ENCODE measurements at regions not wholly inside any gene's neighbourhood (a gene's known extent, or its start where the extent isn't known, plus 50 kb on each side); places are given as distances from the start of the nearest gene placed in this dataset.
"Not testable (repeated sequence)": the region's sequence is repeated elsewhere in the genome, so short reads cannot be mapped to it uniquely, and the experiment has no call there.

GRCh38 chr12:9440428-9440827 is 167.3 kb downstream of the KLRB1 start:
- DNase-seq (ENCODE audit: extremely low spot score); H3K36me3 ChIP-seq (ENCODE audit: insufficient read depth); H3K27ac ChIP-seq (ENCODE audit: low read depth); H3K4me3 ChIP-seq (ENCODE audit: low read depth, low read length); H3K4me1 ChIP-seq (ENCODE audit: insufficient read depth): not testable (repeated sequence)
- WGBS: 97% methylated on average over 5 of the region's 5 CpGs

- not testable (repeated sequence) for H3K27ac ChIP-seq (ENCODE audit: low read depth); H3K4me1 ChIP-seq (ENCODE audit: insufficient read depth); H3K4me3 ChIP-seq (ENCODE audit: low read depth, low read length); DNase-seq (ENCODE audit: extremely low spot score); H3K36me3 ChIP-seq (ENCODE audit: insufficient read depth)
- WGBS: 92% methylated on average over 6 of the region's 15 CpGs
Observed at GRCh38 chr12:9435682-9436081, 172.0 kb downstream of the KLRB1 start.

- H3K27ac ChIP-seq (ENCODE audit: low read depth); DNase-seq (ENCODE audit: extremely low spot score); H3K4me3 ChIP-seq (ENCODE audit: low read depth, low read length); H3K4me1 ChIP-seq (ENCODE audit: insufficient read depth); H3K36me3 ChIP-seq (ENCODE audit: insufficient read depth): not testable (repeated sequence)
- WGBS: 94% methylated on average over 18 of the region's 19 CpGs
Observed at GRCh38 chr12:9430385-9430784, 177.3 kb downstream of the KLRB1 start.

GRCh38 chr12:9428856-9429255 is 178.9 kb downstream of the KLRB1 start:
- not testable (repeated sequence) for DNase-seq (ENCODE audit: extremely low spot score); H3K27ac ChIP-seq (ENCODE audit: low read depth)
- 95% methylated on average over 11 of the region's 13 CpGs for WGBS

GRCh38 chr12:9425429-9425828 is 182.3 kb downstream of the KLRB1 start:
- not testable (repeated sequence) for DNase-seq (ENCODE audit: extremely low spot score); H3K27ac ChIP-seq (ENCODE audit: low read depth); H3K4me1 ChIP-seq (ENCODE audit: insufficient read depth); H3K36me3 ChIP-seq (ENCODE audit: insufficient read depth); H3K4me3 ChIP-seq (ENCODE audit: low read depth, low read length)
- 93% methylated on average over 10 of the region's 13 CpGs for WGBS

More at GRCh38 chr12:9428856-9429255, 178.9 kb downstream of the KLRB1 start:
- not testable (repeated sequence) for H3K36me3 ChIP-seq (ENCODE audit: insufficient read depth); H3K4me1 ChIP-seq (ENCODE audit: insufficient read depth); H3K4me3 ChIP-seq (ENCODE audit: low read depth, low read length)

- H3K27ac ChIP-seq (ENCODE audit: low read depth); H3K4me3 ChIP-seq (ENCODE audit: low read depth, low read length); H3K4me1 ChIP-seq (ENCODE audit: insufficient read depth); H3K36me3 ChIP-seq (ENCODE audit: insufficient read depth); DNase-seq (ENCODE audit: extremely low spot score): not testable (repeated sequence)
- WGBS: 85% methylated on average over 9 of the region's 9 CpGs
Observed at GRCh38 chr12:9424175-9424740, 183.5 kb downstream of the KLRB1 start.

- H3K4me1 ChIP-seq (ENCODE audit: insufficient read depth); H3K27ac ChIP-seq (ENCODE audit: low read depth); H3K4me3 ChIP-seq (ENCODE audit: low read depth, low read length); DNase-seq (ENCODE audit: extremely low spot score); H3K36me3 ChIP-seq (ENCODE audit: insufficient read depth): not testable (repeated sequence)
- no CpG with 5 or more reads among the region's 2 CpGs for WGBS
Observed at GRCh38 chr12:9422689-9423088, 185.0 kb downstream of the KLRB1 start.

GRCh38 chr12:9421520-9422086 is 186.1 kb downstream of the KLRB1 start:
- H3K36me3 ChIP-seq (ENCODE audit: insufficient read depth); H3K4me3 ChIP-seq (ENCODE audit: low read depth, low read length); H3K27ac ChIP-seq (ENCODE audit: low read depth); H3K4me1 ChIP-seq (ENCODE audit: insufficient read depth); DNase-seq (ENCODE audit: extremely low spot score): not testable (repeated sequence)
- 88% methylated on average over 18 of the region's 18 CpGs for WGBS

GRCh38 chr12:9420817-9421519 is 186.7 kb downstream of the KLRB1 start:
- WGBS: 95% methylated on average over 21 of the region's 21 CpGs
- not testable (repeated sequence) for H3K4me1 ChIP-seq (ENCODE audit: insufficient read depth); H3K4me3 ChIP-seq (ENCODE audit: low read depth, low read length); H3K27ac ChIP-seq (ENCODE audit: low read depth); DNase-seq (ENCODE audit: extremely low spot score); H3K36me3 ChIP-seq (ENCODE audit: insufficient read depth)

- not testable (repeated sequence) for H3K36me3 ChIP-seq (ENCODE audit: insufficient read depth); H3K4me3 ChIP-seq (ENCODE audit: low read depth, low read length); H3K4me1 ChIP-seq (ENCODE audit: insufficient read depth); H3K27ac ChIP-seq (ENCODE audit: low read depth); DNase-seq (ENCODE audit: extremely low spot score)
- 87% methylated on average over 11 of the region's 14 CpGs for WGBS
Observed at GRCh38 chr12:9418669-9419041, 189.1 kb downstream of the KLRB1 start.

GRCh38 chr12:9417947-9418668 is 189.6 kb downstream of the KLRB1 start:
- not testable (repeated sequence) for H3K4me1 ChIP-seq (ENCODE audit: insufficient read depth); DNase-seq (ENCODE audit: extremely low spot score); H3K4me3 ChIP-seq (ENCODE audit: low read depth, low read length); H3K27ac ChIP-seq (ENCODE audit: low read depth); H3K36me3 ChIP-seq (ENCODE audit: insufficient read depth)
- 78% methylated on average over 10 of the region's 16 CpGs for WGBS

GRCh38 chr12:9417341-9417740 is 190.4 kb downstream of the KLRB1 start:
- H3K4me3 ChIP-seq (ENCODE audit: low read depth, low read length); H3K4me1 ChIP-seq (ENCODE audit: insufficient read depth); H3K36me3 ChIP-seq (ENCODE audit: insufficient read depth); H3K27ac ChIP-seq (ENCODE audit: low read depth); DNase-seq (ENCODE audit: extremely low spot score): not testable (repeated sequence)
- WGBS: 81% methylated on average over 9 of the region's 13 CpGs

- not testable (repeated sequence) for H3K27ac ChIP-seq (ENCODE audit: low read depth); H3K4me1 ChIP-seq (ENCODE audit: insufficient read depth); H3K36me3 ChIP-seq (ENCODE audit: insufficient read depth); H3K4me3 ChIP-seq (ENCODE audit: low read depth, low read length); DNase-seq (ENCODE audit: extremely low spot score)
- 85% methylated on average over 7 of the region's 8 CpGs for WGBS
Observed at GRCh38 chr12:9416346-9416745, 191.4 kb downstream of the KLRB1 start.

GRCh38 chr12:9415898-9416297 is 191.8 kb downstream of the KLRB1 start:
- WGBS: 80% methylated on average over 2 of the region's 3 CpGs
- DNase-seq (ENCODE audit: extremely low spot score); H3K27ac ChIP-seq (ENCODE audit: low read depth); H3K36me3 ChIP-seq (ENCODE audit: insufficient read depth); H3K4me3 ChIP-seq (ENCODE audit: low read depth, low read length); H3K4me1 ChIP-seq (ENCODE audit: insufficient read depth): not testable (repeated sequence)

Measured in urinary bladder (tissue), 3 donors.